K562 (cell line): ENCODE measurements at regions not wholly inside any gene's neighbourhood (a gene's known extent, or its start where the extent isn't known, plus 50 kb on each side); places are given as distances from the start of the nearest gene placed in this dataset.

Source experiments
- CEBPZ ChIP-seq: fragments of 150-350 bp; IDR thresholded peaks from 2 replicates; pipeline ENCODE4 v1.6.1; 2014; ENCODE audit warnings: low read depth, mild to moderate bottlenecking, low read length, borderline replicate concordance
- CTCF ChIP-seq, 3 experiments: IDR thresholded peaks in 2 of 3; conservative IDR thresholded peaks in 1 of 3; 2 replicates each; pipeline ENCODE4 v1.5.1; 2011 to 2012; ENCODE audit warnings: low read length in 3 of 3, mild to moderate bottlenecking in 3 of 3, control low read depth in 2 of 3, improper control_type of control experiment in 1 of 3, inconsistent platforms in 1 of 3, low read depth in 1 of 3, mixed read lengths in 1 of 3, moderate library complexity in 1 of 3; ENCODE audit not compliant: insufficient read depth in 2 of 3
- SETDB1 ChIP-seq: IDR thresholded peaks from one replicate; pipeline ENCODE4 v1.6.1; 2012; ENCODE audit warnings: low read length, control low read depth, inconsistent platforms

GRCh38 chr18:67634631-67635338, 118.3 kb upstream of the DSEL start:
- TF ChIP-seq SETDB1 (no peak), CEBPZ (no peak), CTCF (IDR thresholded peaks at IDR 0.05 in 2 of 3, conservative IDR thresholded peaks at IDR 0.05 in 1 of 3; ENCODE audit: insufficient read depth in 2 of 3, low read depth in 1 of 3, low read length in 3 of 3) (no peak)
